ENCODE measurements at regions not wholly inside any gene's neighbourhood (a gene's known extent, or its start where the extent isn't known, plus 50 kb on each side); places are given as distances from the start of the nearest gene placed in this dataset.

DNA sequence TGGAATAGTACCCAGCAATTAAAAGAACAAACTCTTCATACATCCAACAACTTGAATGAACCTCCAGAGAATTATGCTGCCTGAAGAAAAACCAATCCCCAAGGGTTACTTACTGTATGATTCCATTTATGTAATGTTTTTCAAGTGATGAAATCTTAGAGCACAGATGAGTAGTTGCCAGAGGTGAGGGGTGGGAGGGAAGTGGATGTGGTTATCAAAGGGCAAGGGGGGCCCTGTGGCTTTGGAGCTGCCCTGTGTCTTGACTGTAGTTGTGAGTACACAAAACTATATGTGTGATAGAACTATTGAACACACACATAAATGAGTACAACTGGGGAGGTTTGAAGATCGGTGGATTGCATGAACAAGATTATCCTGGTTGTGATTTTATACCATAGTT, 115.8 kb upstream of the SLC25A48 start:
- DNase-seq: no peak
- 74 to 87% (median 83%) methylated on average over 1 of the region's 1 CpG for WGBS, 5 donors
- Histone ChIP-seq H3K4me3 (no peak overlapping the region), H3K9me3 (no peaks in the 10 kb centered on the region), H3K36me3 (no peaks in the 10 kb centered on the region), H3K4me1 (no peaks in the 10 kb centered on the region), H3K27ac (no peak overlapping the region), H3K27me3 (replicated peaks in 1 of 7) (peaks cover 0 to 77% (median 0%) of the 10 kb centered on the region in 7 donors)
- intact Hi-C loops (cut with DNase I; ENCODE audit: low total_unique reads): no loop called here
- TF ChIP-seq, protein P1, sequence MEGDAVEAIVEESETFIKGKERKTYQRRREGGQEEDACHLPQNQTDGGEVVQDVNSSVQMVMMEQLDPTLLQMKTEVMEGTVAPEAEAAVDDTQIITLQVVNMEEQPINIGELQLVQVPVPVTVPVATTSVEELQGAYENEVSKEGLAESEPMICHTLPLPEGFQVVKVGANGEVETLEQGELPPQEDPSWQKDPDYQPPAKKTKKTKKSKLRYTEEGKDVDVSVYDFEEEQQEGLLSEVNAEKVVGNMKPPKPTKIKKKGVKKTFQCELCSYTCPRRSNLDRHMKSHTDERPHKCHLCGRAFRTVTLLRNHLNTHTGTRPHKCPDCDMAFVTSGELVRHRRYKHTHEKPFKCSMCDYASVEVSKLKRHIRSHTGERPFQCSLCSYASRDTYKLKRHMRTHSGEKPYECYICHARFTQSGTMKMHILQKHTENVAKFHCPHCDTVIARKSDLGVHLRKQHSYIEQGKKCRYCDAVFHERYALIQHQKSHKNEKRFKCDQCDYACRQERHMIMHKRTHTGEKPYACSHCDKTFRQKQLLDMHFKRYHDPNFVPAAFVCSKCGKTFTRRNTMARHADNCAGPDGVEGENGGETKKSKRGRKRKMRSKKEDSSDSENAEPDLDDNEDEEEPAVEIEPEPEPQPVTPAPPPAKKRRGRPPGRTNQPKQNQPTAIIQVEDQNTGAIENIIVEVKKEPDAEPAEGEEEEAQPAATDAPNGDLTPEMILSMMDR (IDR thresholded peaks at IDR 0.05 in 8 of 11, conservative IDR thresholded peaks at IDR 0.05 in 3 of 11): no peak
- no peak for TF ChIP-seq POLR2A (IDR thresholded peaks at IDR 0.05)
- TF ChIP-seq POLR2AphosphoS5 (IDR thresholded peaks at IDR 0.05): no peak

DNA sequence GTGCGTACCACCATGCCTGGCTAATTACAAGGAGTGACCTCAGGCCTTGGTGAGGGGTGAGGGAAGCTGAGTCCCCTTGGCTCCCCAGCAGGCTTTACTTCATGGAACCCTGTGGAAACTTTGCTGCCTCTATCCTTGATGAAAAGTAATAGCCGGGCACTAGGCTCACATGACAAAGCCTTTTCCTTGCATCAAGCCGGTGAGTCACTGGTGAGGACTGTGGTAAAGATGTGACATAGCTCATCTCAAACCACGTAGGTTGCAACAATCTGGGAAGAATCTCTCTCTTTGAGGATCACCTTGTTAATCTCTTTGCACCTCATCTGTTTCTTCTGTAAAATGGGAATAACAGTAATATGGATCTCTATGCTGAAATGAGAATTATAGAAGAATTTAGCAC, 116.3 kb upstream of the SLC25A48 start:
- no peaks in the 10 kb centered on the region for H3K36me3 ChIP-seq
- TF ChIP-seq POLR2AphosphoS5 (IDR thresholded peaks at IDR 0.05) (no peak), POLR2A (IDR thresholded peaks at IDR 0.05) (no peak)
- TF ChIP-seq, protein P1 (IDR thresholded peaks at IDR 0.05 in 8 of 11, conservative IDR thresholded peaks at IDR 0.05 in 3 of 11): no peak
- H3K27me3 ChIP-seq (replicated peaks in 1 of 7): peaks cover 0 to 79% (median 0%) of the 10 kb centered on the region in 7 donors
- no peaks in the 10 kb centered on the region for H3K4me1 ChIP-seq
- no peaks in the 10 kb centered on the region for H3K9me3 ChIP-seq
- intact Hi-C loops (cut with DNase I; ENCODE audit: low total_unique reads): no loop called here
- H3K27ac ChIP-seq: no peak overlapping the region
- 49 to 83% (median 60%) methylated on average over 3 to 4 of the region's 4 CpGs for WGBS, 5 donors
- no peak overlapping the region for H3K4me3 ChIP-seq
- no peak for DNase-seq

DNA sequence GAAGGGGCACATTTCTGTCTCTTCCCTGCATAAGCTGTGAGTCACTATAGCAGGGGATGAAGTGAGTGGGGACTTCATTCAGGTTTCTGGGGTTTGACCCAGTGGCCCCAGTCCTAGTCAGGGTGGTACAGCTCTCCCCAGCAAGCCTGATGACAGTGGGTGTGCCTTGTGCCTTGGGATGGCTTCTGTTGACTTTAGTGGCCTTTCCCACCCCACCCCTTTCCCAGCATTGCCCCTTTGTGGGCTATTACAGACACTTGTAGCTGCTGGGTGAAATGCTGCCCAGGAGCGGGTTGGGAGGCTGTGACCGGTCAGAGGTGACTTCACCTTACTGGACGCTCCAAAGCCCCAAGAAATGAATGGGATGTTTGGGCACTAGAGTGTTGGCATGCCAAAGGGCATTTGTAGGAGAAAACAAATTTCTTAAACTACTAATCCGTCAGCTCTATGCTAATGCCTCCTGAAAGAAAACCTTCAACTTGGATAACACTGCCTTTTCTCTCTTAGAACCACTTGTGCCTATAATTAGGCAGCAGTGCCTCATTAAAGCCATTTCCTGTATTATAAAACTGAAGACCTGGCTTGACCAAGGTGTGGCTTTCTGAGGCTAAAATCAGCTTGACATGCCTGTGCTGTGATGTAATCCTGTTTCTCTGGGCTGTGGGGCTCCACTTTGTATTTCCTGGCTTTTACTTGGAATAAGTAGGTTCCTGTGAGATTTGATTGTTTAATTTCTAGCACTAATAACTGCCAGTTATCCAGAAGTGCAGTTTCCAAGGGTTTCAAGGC, 119.0 kb upstream of the SLC25A48 start:
- Histone ChIP-seq H3K36me3 (no peaks in the 10 kb centered on the region), H3K4me3 (no peak overlapping the region), H3K9me3 (no peaks in the 10 kb centered on the region), H3K27ac (no peak overlapping the region), H3K4me1 (no peaks in the 10 kb centered on the region), H3K27me3 (replicated peaks in 1 of 7) (peaks cover 0 to 67% (median 0%) of the 10 kb centered on the region in 7 donors)
- WGBS, 5 donors: 80 to 90% (median 87%) methylated on average over 4 of the region's 4 CpGs
- DNase-seq: no peak
- intact Hi-C loops (cut with DNase I; ENCODE audit: low total_unique reads): no loop called here
- TF ChIP-seq, protein P1 (IDR thresholded peaks at IDR 0.05 in 8 of 11, conservative IDR thresholded peaks at IDR 0.05 in 3 of 11): no peak
- TF ChIP-seq POLR2A (IDR thresholded peaks at IDR 0.05) (no peak), POLR2AphosphoS5 (IDR thresholded peaks at IDR 0.05) (no peak)

DNA sequence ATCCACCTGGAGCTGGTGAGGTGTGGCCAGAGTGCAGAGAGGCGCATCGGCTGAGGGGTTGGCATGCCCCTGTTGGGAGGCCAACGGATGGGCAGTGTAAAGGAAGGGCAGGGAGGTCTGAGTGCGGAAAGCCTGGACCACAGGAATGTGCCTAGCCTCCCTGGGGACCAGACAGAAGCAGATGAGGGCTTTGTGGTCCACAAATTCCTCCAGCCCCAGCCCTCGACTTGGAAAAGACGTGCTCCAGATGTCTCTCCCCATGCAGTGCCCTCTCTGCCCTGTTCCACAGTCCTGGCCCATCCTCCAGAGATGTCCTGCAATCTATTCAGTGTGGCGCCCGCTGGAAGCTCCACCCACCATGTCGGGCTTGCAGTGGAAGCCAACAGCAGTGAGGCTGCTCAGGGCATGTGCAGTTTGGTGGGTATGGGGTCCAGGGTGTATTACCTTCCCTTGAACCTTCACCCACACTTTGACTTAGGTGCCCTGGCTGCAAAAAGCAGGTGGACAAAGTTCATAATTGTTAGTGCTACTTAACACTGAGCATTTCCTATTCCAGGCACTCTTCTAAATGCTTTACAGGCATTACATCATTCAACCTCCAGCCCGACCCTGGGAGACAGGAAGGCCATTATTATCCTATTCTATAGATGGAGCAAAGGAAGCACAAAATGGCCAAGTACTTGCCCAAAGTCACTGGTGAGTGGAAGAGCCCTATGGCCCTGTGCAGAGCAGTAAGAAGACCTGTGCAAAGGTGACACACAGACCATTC, 120.2 kb upstream of the SLC25A48 start:
- 55 to 66% (median 57%) methylated on average over 7 to 10 of the region's 10 CpGs for WGBS, 5 donors
- H3K27me3 ChIP-seq (replicated peaks in 1 of 7): peaks cover 0 to 65% (median 0%) of the 10 kb centered on the region in 7 donors
- TF ChIP-seq POLR2AphosphoS5 (IDR thresholded peaks at IDR 0.05): no peak
- TF ChIP-seq, protein P1 (IDR thresholded peaks at IDR 0.05 in 8 of 11, conservative IDR thresholded peaks at IDR 0.05 in 3 of 11): no peak
- no peak for TF ChIP-seq POLR2A (IDR thresholded peaks at IDR 0.05)
- H3K36me3 ChIP-seq: no peaks in the 10 kb centered on the region
- H3K4me3 ChIP-seq: no peak overlapping the region
- no peaks in the 10 kb centered on the region for H3K4me1 ChIP-seq
- no peak overlapping the region for H3K27ac ChIP-seq
- H3K9me3 ChIP-seq: no peaks in the 10 kb centered on the region
- no peak for DNase-seq
- intact Hi-C loops (cut with DNase I; ENCODE audit: low total_unique reads): no loop called here
